SK-N-SH (cell line): ENCODE measurements at regions not wholly inside any gene's neighbourhood (a gene's known extent, or its start where the extent isn't known, plus 50 kb on each side); places are given as distances from the start of the nearest gene placed in this dataset.

Source experiments
- CTCF ChIA-PET: fragments of 300-600, 350-600 bp; formaldehyde crosslinking; extraction: SDS; loops from one replicate; lab custom pipeline; 2021; lab: Yijun Ruan, JAX
- POLR2A ChIA-PET: fragments of 350-600 bp; sonication (Branson Sonifier 250); formaldehyde crosslinking; extraction: SDS; loops from one replicate; lab custom pipeline; 2020; ENCODE audit warnings: antibody characterized with exemption, inconsistent platforms; lab: Yijun Ruan, JAX
- DNase-seq: peaks from one replicate; pipeline ENCODE4 v3.0.0; 2012
- H2AFZ ChIP-seq: fragments of 200-600 bp; sonication (generic); 2 replicates; pipeline ENCODE4 v1.8.1; 2016; ENCODE audit warnings: antibody characterized with exemption, mild to moderate bottlenecking, low read depth
- H3F3A ChIP-seq: fragments of 200-600 bp; sonication (generic); replicated peaks from 2 replicates; pipeline ENCODE3; 2016; ENCODE audit warnings: antibody characterized with exemption, mild to moderate bottlenecking; ENCODE audit not compliant: insufficient read depth
- H3K27ac ChIP-seq, 2 experiments: fragments of 200-500 bp in 1 of 2; fragments of 200-600 bp in 1 of 2; sonication (Bioruptor generic) in 1 of 2; sonication (generic), shearing (Covaris generic) in 1 of 2; 2 replicates each; pipeline versions ENCODE4 v1.5.1 to v1.6.1; 2014 to 2016; ENCODE audit warnings: low read depth in 2 of 2, inconsistent platforms in 1 of 2, low read length in 1 of 2, mild to moderate bottlenecking in 1 of 2, mixed read lengths in 1 of 2
- H3K27me3 ChIP-seq: fragments of 200-600 bp; sonication (generic), shearing (Covaris generic); 2 replicates; pipeline ENCODE4 v1.6.1; 2016; ENCODE audit warnings: mixed run types; ENCODE audit not compliant: insufficient read depth
- H3K36me3 ChIP-seq, 2 experiments: fragments of 200-500 bp in 1 of 2; fragments of 200-600 bp in 1 of 2; sonication (Bioruptor generic) in 1 of 2; sonication (generic) in 1 of 2; replicated peaks in 1 of 2; 2 replicates each; pipeline versions ENCODE3 to v1.5.1; 2014 to 2016; ENCODE audit warnings: low read length in 1 of 2, mild to moderate bottlenecking in 1 of 2; ENCODE audit not compliant: insufficient read depth in 2 of 2, control insufficient read depth in 1 of 2
- H3K4me1 ChIP-seq, 2 experiments: fragments of 200-500 bp in 1 of 2; fragments of 200-600 bp in 1 of 2; sonication (Bioruptor generic) in 1 of 2; sonication (generic), shearing (Covaris generic) in 1 of 2; 2 replicates each; pipeline versions ENCODE4 v1.5.1 to v1.6.1; 2014 to 2016; ENCODE audit warnings: low read depth in 1 of 2, low read length in 1 of 2, mixed run types in 1 of 2; ENCODE audit not compliant: insufficient read depth in 2 of 2, control insufficient read depth in 1 of 2
- H3K4me2 ChIP-seq: fragments of 200-600 bp; sonication (generic), shearing (Covaris generic); 2 replicates; pipeline ENCODE4 v1.6.1; 2017; ENCODE audit warnings: mixed run types
- H3K4me3 ChIP-seq, 2 experiments: fragments of 200-500 bp in 1 of 2; fragments of 200-600 bp in 1 of 2; sonication (Bioruptor generic) in 1 of 2; sonication (generic), shearing (Covaris generic) in 1 of 2; 2 replicates each; pipeline versions ENCODE4 v1.5.1 to v1.8.1; 2014 to 2016; ENCODE audit warnings: low read depth in 2 of 2, inconsistent platforms in 1 of 2, low read length in 1 of 2, mild to moderate bottlenecking in 1 of 2, mixed read lengths in 1 of 2, moderate library complexity in 1 of 2
- H3K79me2 ChIP-seq: fragments of 200-600 bp; sonication (generic); 2 replicates; pipeline ENCODE4 v1.8.1; 2017; ENCODE audit warnings: mild to moderate bottlenecking; ENCODE audit not compliant: insufficient read depth
- H3K9ac ChIP-seq: fragments of 200-600 bp; sonication (generic); 2 replicates; pipeline ENCODE4 v1.6.1; 2017; ENCODE audit warnings: mixed run types
- H3K9me2 ChIP-seq: fragments of 200-600 bp; sonication (generic); 2 replicates; pipeline ENCODE4 v1.6.1; 2017; ENCODE audit warnings: mixed run types
- H3K9me3 ChIP-seq: fragments of 200-600 bp; sonication (generic); 2 replicates; pipeline ENCODE4 v1.6.1; 2017; ENCODE audit warnings: mixed run types, mild to moderate bottlenecking, moderate library complexity
- H4K20me1 ChIP-seq: fragments of 200-600 bp; sonication (generic); 2 replicates; pipeline ENCODE4 v1.6.1; 2017; ENCODE audit warnings: mild to moderate bottlenecking, mixed run types; ENCODE audit not compliant: insufficient read depth
- EZH2phosphoT487 ChIP-seq: fragments of 200-600 bp; sonication (generic); IDR thresholded peaks from 2 replicates; pipeline ENCODE4 v1.6.1; 2017; ENCODE audit warnings: low read depth, mixed run types, mild to moderate bottlenecking, antibody characterized with exemption, moderate library complexity, borderline replicate concordance
- NFIC ChIP-seq: IDR thresholded peaks from 2 replicates; pipeline ENCODE4 v1.4.0; 2012; ENCODE audit warnings: borderline replicate concordance
- RCOR1 ChIP-seq: fragments of 150-350 bp; IDR thresholded peaks from 2 replicates; pipeline ENCODE4 v1.6.1; 2017; ENCODE audit warnings: antibody characterized with exemption, low read length
- RXRA ChIP-seq: IDR thresholded peaks from 2 replicates; pipeline ENCODE4 v1.4.0; 2012; ENCODE audit warnings: low read depth, mild to moderate bottlenecking, borderline replicate concordance
- SIN3A ChIP-seq: IDR thresholded peaks from 2 replicates; pipeline ENCODE4 v1.6.1; 2012; ENCODE audit warnings: low read depth, mild to moderate bottlenecking, low read length, moderate library complexity, borderline replicate concordance
- TEAD4 ChIP-seq: IDR thresholded peaks from 2 replicates; pipeline ENCODE4 v1.4.0; 2012; ENCODE audit warnings: mild to moderate bottlenecking, borderline replicate concordance; ENCODE audit not compliant: insufficient read depth
- USF2 ChIP-seq: fragments of 150-350 bp; IDR thresholded peaks from 2 replicates; pipeline ENCODE4 v1.6.1; 2017; ENCODE audit warnings: antibody characterized with exemption, low read length, low read depth, borderline replicate concordance
- YY1 ChIP-seq: IDR thresholded peaks from 2 replicates; pipeline ENCODE4 v1.4.0; 2012; ENCODE audit warnings: low read depth, mild to moderate bottlenecking
- WGBS: methylation state at CpG from one replicate; pipeline ENCODE4 v1.1.6; 2017; ENCODE audit warnings: low lambda C conversion rate; 5-methylcytosine and 5-hydroxymethylcytosine counted together
- TF ChIP-seq, protein P1 (sequence below): IDR thresholded peaks from 2 replicates; pipeline ENCODE4 v1.4.0; 2012; ENCODE audit warnings: low read depth
- TF ChIP-seq, protein P2 (sequence below): IDR thresholded peaks from 2 replicates; pipeline ENCODE4 v1.6.1; 2012; ENCODE audit warnings: mild to moderate bottlenecking, low read depth, low read length, moderate library complexity
- TF ChIP-seq, protein P3 (sequence below): fragments of 150-350 bp; IDR thresholded peaks from 2 replicates; pipeline ENCODE4 v1.6.1; 2016; ENCODE audit warnings: mild to moderate bottlenecking, low read depth, low read length

DNA sequence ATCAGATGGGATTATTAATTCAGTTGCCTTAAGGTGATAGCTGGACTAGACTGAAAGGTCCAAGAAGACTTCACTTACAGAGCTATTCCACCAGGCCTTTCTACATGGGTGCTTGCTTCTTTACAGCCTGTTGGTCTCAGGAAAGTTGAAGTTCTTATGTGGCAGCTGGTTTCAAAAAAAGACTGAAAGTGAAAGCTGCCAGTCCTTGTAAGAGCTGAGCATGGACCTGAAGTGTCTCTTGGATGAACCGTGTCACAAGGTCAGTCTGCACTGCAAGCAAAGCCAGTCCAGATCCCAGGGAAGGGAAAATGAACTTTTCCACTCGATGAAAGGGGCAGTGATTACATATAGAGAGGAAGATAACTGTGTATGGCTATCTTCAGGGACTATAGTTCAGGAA lies 201.5 kb upstream of the LUZP2 start (continued):
- no peak for TF ChIP-seq USF2
- TF ChIP-seq, protein P1, sequence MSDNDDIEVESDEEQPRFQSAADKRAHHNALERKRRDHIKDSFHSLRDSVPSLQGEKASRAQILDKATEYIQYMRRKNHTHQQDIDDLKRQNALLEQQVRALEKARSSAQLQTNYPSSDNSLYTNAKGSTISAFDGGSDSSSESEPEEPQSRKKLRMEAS: no peak
- no peak for TF ChIP-seq TEAD4
- TF ChIP-seq SIN3A: no peak
- TF ChIP-seq, protein P2, sequence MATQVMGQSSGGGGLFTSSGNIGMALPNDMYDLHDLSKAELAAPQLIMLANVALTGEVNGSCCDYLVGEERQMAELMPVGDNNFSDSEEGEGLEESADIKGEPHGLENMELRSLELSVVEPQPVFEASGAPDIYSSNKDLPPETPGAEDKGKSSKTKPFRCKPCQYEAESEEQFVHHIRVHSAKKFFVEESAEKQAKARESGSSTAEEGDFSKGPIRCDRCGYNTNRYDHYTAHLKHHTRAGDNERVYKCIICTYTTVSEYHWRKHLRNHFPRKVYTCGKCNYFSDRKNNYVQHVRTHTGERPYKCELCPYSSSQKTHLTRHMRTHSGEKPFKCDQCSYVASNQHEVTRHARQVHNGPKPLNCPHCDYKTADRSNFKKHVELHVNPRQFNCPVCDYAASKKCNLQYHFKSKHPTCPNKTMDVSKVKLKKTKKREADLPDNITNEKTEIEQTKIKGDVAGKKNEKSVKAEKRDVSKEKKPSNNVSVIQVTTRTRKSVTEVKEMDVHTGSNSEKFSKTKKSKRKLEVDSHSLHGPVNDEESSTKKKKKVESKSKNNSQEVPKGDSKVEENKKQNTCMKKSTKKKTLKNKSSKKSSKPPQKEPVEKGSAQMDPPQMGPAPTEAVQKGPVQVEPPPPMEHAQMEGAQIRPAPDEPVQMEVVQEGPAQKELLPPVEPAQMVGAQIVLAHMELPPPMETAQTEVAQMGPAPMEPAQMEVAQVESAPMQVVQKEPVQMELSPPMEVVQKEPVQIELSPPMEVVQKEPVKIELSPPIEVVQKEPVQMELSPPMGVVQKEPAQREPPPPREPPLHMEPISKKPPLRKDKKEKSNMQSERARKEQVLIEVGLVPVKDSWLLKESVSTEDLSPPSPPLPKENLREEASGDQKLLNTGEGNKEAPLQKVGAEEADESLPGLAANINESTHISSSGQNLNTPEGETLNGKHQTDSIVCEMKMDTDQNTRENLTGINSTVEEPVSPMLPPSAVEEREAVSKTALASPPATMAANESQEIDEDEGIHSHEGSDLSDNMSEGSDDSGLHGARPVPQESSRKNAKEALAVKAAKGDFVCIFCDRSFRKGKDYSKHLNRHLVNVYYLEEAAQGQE: no peak

- Histone ChIP-seq H3K36me3 (no peaks in the 10 kb centered on the region), H3K9me2 (no peaks in the 10 kb centered on the region), H3K9me3 (no peaks in the 10 kb centered on the region; the same call in 1 of the 2 replicates), H3K27me3 (no peaks in the 10 kb centered on the region), H3K79me2 (no peaks in the 10 kb centered on the region), H3K4me1 (no peaks in the 10 kb centered on the region; a peak in 2 of 4 replicates), H3K4me3 (no peak overlapping the region), H3K9ac (no peak overlapping the region), H3K27ac (no peak overlapping the region), H4K20me1 (no peaks in the 10 kb centered on the region), H3K4me2 (no peak overlapping the region), H3F3A (no peaks in the 10 kb centered on the region), H2AFZ (no peak overlapping the region)
- no peak for DNase-seq
- CTCF ChIA-PET: no interaction called here
- WGBS: 97% methylated on average over 2 of the region's 2 CpGs
- TF ChIP-seq YY1 (no peak), EZH2phosphoT487 (no peak), RCOR1 (no peak), TEAD4 (no peak), NFIC (no peak), SIN3A (no peak), RXRA (no peak)
- TF ChIP-seq, protein P2: no peak
- TF ChIP-seq, protein P1: no peak
- TF ChIP-seq, protein P3, sequence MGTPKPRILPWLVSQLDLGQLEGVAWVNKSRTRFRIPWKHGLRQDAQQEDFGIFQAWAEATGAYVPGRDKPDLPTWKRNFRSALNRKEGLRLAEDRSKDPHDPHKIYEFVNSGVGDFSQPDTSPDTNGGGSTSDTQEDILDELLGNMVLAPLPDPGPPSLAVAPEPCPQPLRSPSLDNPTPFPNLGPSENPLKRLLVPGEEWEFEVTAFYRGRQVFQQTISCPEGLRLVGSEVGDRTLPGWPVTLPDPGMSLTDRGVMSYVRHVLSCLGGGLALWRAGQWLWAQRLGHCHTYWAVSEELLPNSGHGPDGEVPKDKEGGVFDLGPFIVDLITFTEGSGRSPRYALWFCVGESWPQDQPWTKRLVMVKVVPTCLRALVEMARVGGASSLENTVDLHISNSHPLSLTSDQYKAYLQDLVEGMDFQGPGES: no peak
- POLR2A ChIA-PET: no interaction called here
These were observed 199.4 kb upstream of the LUZP2 start for GRCh38 chr11:24297461-24297860.
